ENCODE measurements at regions not wholly inside any gene's neighbourhood (a gene's known extent, or its start where the extent isn't known, plus 50 kb on each side); places are given as distances from the start of the nearest gene placed in this dataset.

GRCh38 chr10:131403936-131404335, 92.4 kb upstream of the TCERG1L start:
- Histone ChIP-seq H3K9me3 (ENCODE audit: control insufficient read depth, low read length) (no peaks in the 10 kb centered on the region), H3K27me3 (replicated peaks; ENCODE audit: control insufficient read depth, insufficient read depth, low read length) (peaks cover 14% of the 10 kb centered on the region), H3K36me3 (ENCODE audit: control insufficient read depth, insufficient read depth, low read length, severe bottlenecking) (no peaks in the 10 kb centered on the region), H3K9ac (ENCODE audit: low read length) (no peak overlapping the region), H3K4me1 (ENCODE audit: control insufficient read depth, insufficient read depth, low read length) (no peaks in the 10 kb centered on the region), H3K4me3 (ENCODE audit: low read length) (no peak overlapping the region)
- no peak for DNase-seq (ENCODE audit: low read depth)

- Histone ChIP-seq H3K9me3 (ENCODE audit: control insufficient read depth, low read length) (no peaks in the 10 kb centered on the region), H3K4me3 (ENCODE audit: low read length) (no peak overlapping the region), H3K4me1 (ENCODE audit: control insufficient read depth, insufficient read depth, low read length) (no peaks in the 10 kb centered on the region), H3K27me3 (replicated peaks; ENCODE audit: control insufficient read depth, insufficient read depth, low read length) (peaks cover 14% of the 10 kb centered on the region), H3K9ac (ENCODE audit: low read length) (no peak overlapping the region), H3K36me3 (ENCODE audit: control insufficient read depth, insufficient read depth, low read length, severe bottlenecking) (no peaks in the 10 kb centered on the region)
- DNase-seq (ENCODE audit: low read depth) = no peak
Measured at GRCh38 chr10:131404886-131405285, 93.4 kb upstream of the TCERG1L start.

- Histone ChIP-seq H3K4me3 (ENCODE audit: low read length) (no peak overlapping the region), H3K9ac (ENCODE audit: low read length) (no peak overlapping the region), H3K36me3 (ENCODE audit: control insufficient read depth, insufficient read depth, low read length, severe bottlenecking) (no peaks in the 10 kb centered on the region), H3K4me1 (ENCODE audit: control insufficient read depth, insufficient read depth, low read length) (no peaks in the 10 kb centered on the region), H3K27me3 (replicated peaks; ENCODE audit: control insufficient read depth, insufficient read depth, low read length) (peaks cover 11% of the 10 kb centered on the region), H3K9me3 (ENCODE audit: control insufficient read depth, low read length) (no peaks in the 10 kb centered on the region)
- DNase-seq (ENCODE audit: low read depth) = no peak
Measured at GRCh38 chr10:131406676-131407392, 95.3 kb upstream of the TCERG1L start.

- Histone ChIP-seq H3K4me1 (ENCODE audit: control insufficient read depth, insufficient read depth, low read length) (no peaks in the 10 kb centered on the region), H3K4me3 (ENCODE audit: low read length) (no peak overlapping the region), H3K36me3 (ENCODE audit: control insufficient read depth, insufficient read depth, low read length, severe bottlenecking) (no peaks in the 10 kb centered on the region), H3K9me3 (ENCODE audit: control insufficient read depth, low read length) (peaks cover 11% of the 10 kb centered on the region), H3K9ac (ENCODE audit: low read length) (no peak overlapping the region), H3K27me3 (replicated peaks; ENCODE audit: control insufficient read depth, insufficient read depth, low read length) (peaks cover 4% of the 10 kb centered on the region)
- no peak for DNase-seq (ENCODE audit: low read depth)
Measured at GRCh38 chr10:131418681-131419080, 107.2 kb upstream of the TCERG1L start.

GRCh38 chr10:131419797-131420196, 108.3 kb upstream of the TCERG1L start:
- no peak for DNase-seq (ENCODE audit: low read depth)
- Histone ChIP-seq H3K4me3 (ENCODE audit: low read length) (no peak overlapping the region), H3K9me3 (ENCODE audit: control insufficient read depth, low read length) (peaks cover 11% of the 10 kb centered on the region), H3K9ac (ENCODE audit: low read length) (no peak overlapping the region), H3K36me3 (ENCODE audit: control insufficient read depth, insufficient read depth, low read length, severe bottlenecking) (no peaks in the 10 kb centered on the region), H3K4me1 (ENCODE audit: control insufficient read depth, insufficient read depth, low read length) (no peaks in the 10 kb centered on the region), H3K27me3 (replicated peaks; ENCODE audit: control insufficient read depth, insufficient read depth, low read length) (peaks cover 4% of the 10 kb centered on the region)

GRCh38 chr10:131420867-131421266, 109.3 kb upstream of the TCERG1L start:
- Histone ChIP-seq H3K9ac (ENCODE audit: low read length) (no peak overlapping the region), H3K4me3 (ENCODE audit: low read length) (no peak overlapping the region), H3K9me3 (ENCODE audit: control insufficient read depth, low read length) (peaks cover 11% of the 10 kb centered on the region), H3K27me3 (replicated peaks; ENCODE audit: control insufficient read depth, insufficient read depth, low read length) (peaks cover 8% of the 10 kb centered on the region), H3K36me3 (ENCODE audit: control insufficient read depth, insufficient read depth, low read length, severe bottlenecking) (no peaks in the 10 kb centered on the region), H3K4me1 (ENCODE audit: control insufficient read depth, insufficient read depth, low read length) (no peaks in the 10 kb centered on the region)
- DNase-seq (ENCODE audit: low read depth) = no peak

- peaks cover 10% of the 10 kb centered on the region for H3K9me3 ChIP-seq (ENCODE audit: control insufficient read depth, low read length)
- peaks cover 8% of the 10 kb centered on the region for H3K27me3 ChIP-seq (replicated peaks; ENCODE audit: control insufficient read depth, insufficient read depth, low read length)
- H3K36me3 ChIP-seq (ENCODE audit: control insufficient read depth, insufficient read depth, low read length, severe bottlenecking) = no peaks in the 10 kb centered on the region
- H3K4me3 ChIP-seq (ENCODE audit: low read length) = no peak overlapping the region
- H3K9ac ChIP-seq (ENCODE audit: low read length) = no peak overlapping the region
- no peak for DNase-seq (ENCODE audit: low read depth)
- no peaks in the 10 kb centered on the region for H3K4me1 ChIP-seq (ENCODE audit: control insufficient read depth, insufficient read depth, low read length)
Measured at GRCh38 chr10:131421381-131421780, 109.9 kb upstream of the TCERG1L start.

GRCh38 chr10:131422731-131423130, 111.2 kb upstream of the TCERG1L start:
- H3K27me3 ChIP-seq (replicated peaks; ENCODE audit: control insufficient read depth, insufficient read depth, low read length) = peaks cover 4% of the 10 kb centered on the region
- H3K36me3 ChIP-seq (ENCODE audit: control insufficient read depth, insufficient read depth, low read length, severe bottlenecking) = no peaks in the 10 kb centered on the region
- no peak overlapping the region for H3K4me3 ChIP-seq (ENCODE audit: low read length)
- H3K9ac ChIP-seq (ENCODE audit: low read length) = no peak overlapping the region
- no peaks in the 10 kb centered on the region for H3K4me1 ChIP-seq (ENCODE audit: control insufficient read depth, insufficient read depth, low read length)
- H3K9me3 ChIP-seq (ENCODE audit: control insufficient read depth, low read length) = no peaks in the 10 kb centered on the region
- no peak for DNase-seq (ENCODE audit: low read depth)

- Histone ChIP-seq H3K4me3 (ENCODE audit: low read length) (no peak overlapping the region), H3K9ac (ENCODE audit: low read length) (no peak overlapping the region), H3K27me3 (replicated peaks; ENCODE audit: control insufficient read depth, insufficient read depth, low read length) (peaks cover 10% of the 10 kb centered on the region), H3K36me3 (ENCODE audit: control insufficient read depth, insufficient read depth, low read length, severe bottlenecking) (no peaks in the 10 kb centered on the region), H3K9me3 (ENCODE audit: control insufficient read depth, low read length) (no peaks in the 10 kb centered on the region), H3K4me1 (ENCODE audit: control insufficient read depth, insufficient read depth, low read length) (no peaks in the 10 kb centered on the region)
- DNase-seq (ENCODE audit: low read depth) = no peak
Measured at GRCh38 chr10:131424053-131424452, 112.5 kb upstream of the TCERG1L start.

GRCh38 chr10:131424836-131425491, 113.4 kb upstream of the TCERG1L start:
- no peaks in the 10 kb centered on the region for H3K4me1 ChIP-seq (ENCODE audit: control insufficient read depth, insufficient read depth, low read length)
- no peak overlapping the region for H3K9ac ChIP-seq (ENCODE audit: low read length)
- H3K36me3 ChIP-seq (ENCODE audit: control insufficient read depth, insufficient read depth, low read length, severe bottlenecking) = no peaks in the 10 kb centered on the region
- peaks cover 10% of the 10 kb centered on the region for H3K27me3 ChIP-seq (replicated peaks; ENCODE audit: control insufficient read depth, insufficient read depth, low read length)
- H3K4me3 ChIP-seq (ENCODE audit: low read length) = no peak overlapping the region
- no peaks in the 10 kb centered on the region for H3K9me3 ChIP-seq (ENCODE audit: control insufficient read depth, low read length)
- no peak for DNase-seq (ENCODE audit: low read depth)

GRCh38 chr10:131425752-131426533, 114.4 kb upstream of the TCERG1L start:
- Histone ChIP-seq H3K4me3 (ENCODE audit: low read length) (no peak overlapping the region), H3K27me3 (replicated peaks; ENCODE audit: control insufficient read depth, insufficient read depth, low read length) (peaks cover 19% of the 10 kb centered on the region), H3K36me3 (ENCODE audit: control insufficient read depth, insufficient read depth, low read length, severe bottlenecking) (no peaks in the 10 kb centered on the region), H3K9me3 (ENCODE audit: control insufficient read depth, low read length) (no peaks in the 10 kb centered on the region), H3K9ac (ENCODE audit: low read length) (no peak overlapping the region), H3K4me1 (ENCODE audit: control insufficient read depth, insufficient read depth, low read length) (no peaks in the 10 kb centered on the region)
- DNase-seq (ENCODE audit: low read depth) = no peak

Measured in adipocyte (in vitro differentiated cells).